GM10266 (cell line): ENCODE measurements at regions not wholly inside any gene's neighbourhood (a gene's known extent, or its start where the extent isn't known, plus 50 kb on each side); places are given as distances from the start of the nearest gene placed in this dataset.

Source experiments
- DNase-seq: peaks from one replicate; pipeline ENCODE4 v3.0.0; 2012; ENCODE audit errors: extremely low spot score
- CTCF ChIP-seq: IDR thresholded peaks from 2 replicates; pipeline ENCODE4 v1.5.1; 2012; ENCODE audit warnings: mild to moderate bottlenecking, low read depth; ENCODE audit not compliant: control insufficient read depth, insufficient read depth; ENCODE audit errors: missing control alignments

- DNase-seq = no peak
- no peak for TF ChIP-seq CTCF
Observed at GRCh38 chr14:101476916-101477553, 84.3 kb upstream of the DIO3 start.

DNA sequence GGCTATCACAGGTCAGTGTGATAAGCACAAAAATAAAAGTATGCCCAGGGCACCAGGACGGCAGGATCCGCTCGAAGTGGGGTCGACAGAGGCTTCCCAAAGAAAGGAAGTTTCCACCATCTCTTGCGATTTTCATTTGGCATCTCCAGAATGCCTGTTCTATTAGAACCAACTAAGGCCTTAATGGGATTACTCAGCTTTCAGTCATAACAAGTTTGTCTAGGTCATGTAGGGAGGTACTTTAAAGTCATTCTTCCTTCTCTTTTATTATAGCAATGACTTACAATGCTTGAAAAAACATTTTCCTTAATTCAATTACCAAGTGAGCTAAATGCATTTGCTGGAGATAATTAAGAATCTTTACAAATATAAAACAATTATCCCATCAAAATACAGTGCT, 83.6 kb upstream of the DIO3 start:
- no peak for TF ChIP-seq CTCF
- DNase-seq = no peak

DNA sequence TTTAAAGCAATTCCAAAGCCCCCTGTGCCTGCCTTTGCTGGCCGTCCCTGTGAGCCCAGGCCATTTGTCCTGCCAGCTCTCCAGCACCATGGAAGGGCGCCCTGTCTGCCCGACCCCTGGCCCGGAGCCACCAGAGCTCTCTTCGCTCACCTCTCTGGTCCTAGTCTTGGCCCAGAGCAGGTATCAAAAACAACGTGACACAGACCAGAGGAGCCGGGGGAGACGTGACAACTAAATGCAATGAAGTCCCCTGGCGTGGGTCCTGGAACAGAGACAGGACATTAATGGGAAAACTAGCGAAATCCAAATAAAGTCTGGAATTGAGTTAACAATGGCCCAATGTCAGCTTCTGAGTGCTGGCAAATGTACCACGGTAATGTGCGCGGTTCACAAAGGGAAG, 83.2 kb upstream of the DIO3 start:
- TF ChIP-seq CTCF = no peak
- DNase-seq = no peak

GRCh38 chr14:101478796-101479410, 82.4 kb upstream of the DIO3 start:
- no peak for TF ChIP-seq CTCF
- no peak for DNase-seq

DNA sequence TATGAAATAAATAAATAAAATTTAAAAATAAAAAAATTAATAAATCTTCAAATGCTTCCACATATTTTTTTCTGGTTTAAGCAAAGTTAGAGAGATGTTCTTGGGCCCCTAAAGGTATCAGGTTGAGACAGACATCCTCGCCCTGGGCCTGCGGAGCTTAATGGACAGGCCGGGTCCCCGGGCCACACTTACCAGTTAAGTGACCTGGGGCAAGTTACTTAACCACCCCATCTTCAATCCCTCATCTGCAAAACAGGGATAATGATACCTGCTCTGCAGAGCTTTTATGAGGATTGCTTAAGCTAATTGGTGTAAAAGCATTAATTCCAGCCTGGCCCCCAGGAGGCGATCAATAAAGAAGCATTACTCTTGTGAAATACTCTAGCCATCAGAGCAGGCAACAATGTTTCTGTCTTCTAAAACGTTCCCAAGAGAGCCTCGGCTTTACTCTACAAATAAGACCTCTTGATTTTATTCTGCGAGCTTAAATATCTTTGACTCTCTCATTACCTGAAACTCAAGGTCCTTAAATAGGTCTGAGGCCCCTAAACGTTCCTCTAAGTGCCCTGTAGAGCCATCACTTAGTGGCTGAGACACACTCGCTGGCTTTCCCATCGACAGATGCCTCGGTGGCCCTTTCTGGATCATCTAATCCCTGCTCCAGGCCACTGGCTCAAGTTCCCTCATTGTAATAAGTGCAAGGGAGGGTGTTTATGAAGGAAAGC, 81.1 kb upstream of the DIO3 start:
- DNase-seq = no peak
- TF ChIP-seq CTCF = no peak

- TF ChIP-seq CTCF = no peak
- DNase-seq = no peak
Observed at GRCh38 chr14:101480747-101481530, 80.4 kb upstream of the DIO3 start.
